ENCODE measurements at regions not wholly inside any gene's neighbourhood (a gene's known extent, or its start where the extent isn't known, plus 50 kb on each side); places are given as distances from the start of the nearest gene placed in this dataset.

GRCh38 chr1:100613817-100614559 lies 76.0 kb downstream of the GPR88 start:
- Histone ChIP-seq H3K36me3 (ENCODE audit: low read depth, missing control alignments) (no peaks in the 10 kb centered on the region), H3K4me3 (no peak overlapping the region)
- WGBS, 2 donors, result 92 to 100% methylated on average over 2 to 3 of the region's 3 CpGs

GRCh38 chr1:100614570-100614969 lies 76.6 kb downstream of the GPR88 start:
- H3K9me3 ChIP-seq, result no peaks in the 10 kb centered on the region
- TF ChIP-seq POLR2A (IDR thresholded peaks at IDR 0.05), result no peak
- TF ChIP-seq CTCF (IDR thresholded peaks at IDR 0.05), result no peak
- no peaks in the 10 kb centered on the region for H3K36me3 ChIP-seq (ENCODE audit: low read depth, missing control alignments)
- no peaks in the 10 kb centered on the region for H3K27me3 ChIP-seq
- no peak overlapping the region for H3K27ac ChIP-seq
- intact Hi-C loops (cut with DNase I; ENCODE audit: low total_unique reads), result no loop called here
- H3K4me1 ChIP-seq, result no peaks in the 10 kb centered on the region
- H3K4me3 ChIP-seq, result no peak overlapping the region
- WGBS, 2 donors, result 79 to 91% methylated on average over 6 of the region's 6 CpGs
- no peak for DNase-seq

More at GRCh38 chr1:100613817-100614559, 76.0 kb downstream of the GPR88 start:
- Histone ChIP-seq H3K4me1 (peaks cover 2% of the 10 kb centered on the region), H3K9me3 (no peaks in the 10 kb centered on the region), H3K27me3 (no peaks in the 10 kb centered on the region), H3K27ac (no peak overlapping the region)
- no peak for DNase-seq
- intact Hi-C loops (cut with DNase I; ENCODE audit: low total_unique reads), result no loop called here
- no peak for TF ChIP-seq POLR2A (IDR thresholded peaks at IDR 0.05)
- TF ChIP-seq CTCF (IDR thresholded peaks at IDR 0.05), result no peak

GRCh38 chr1:100615686-100616085 lies 77.7 kb downstream of the GPR88 start:
- WGBS, 2 donors, result 89 to 92% methylated on average over 4 of the region's 4 CpGs

GRCh38 chr1:100616121-100616621 lies 78.2 kb downstream of the GPR88 start:
- intact Hi-C loops (cut with DNase I; ENCODE audit: low total_unique reads), result no loop called here
- no peak for TF ChIP-seq POLR2A (IDR thresholded peaks at IDR 0.05)
- no peak for TF ChIP-seq CTCF (IDR thresholded peaks at IDR 0.05)
- no peaks in the 10 kb centered on the region for H3K9me3 ChIP-seq
- no peaks in the 10 kb centered on the region for H3K36me3 ChIP-seq (ENCODE audit: low read depth, missing control alignments)
- no peak for DNase-seq
- no peak overlapping the region for H3K27ac ChIP-seq
- H3K4me1 ChIP-seq, result no peaks in the 10 kb centered on the region
- no peaks in the 10 kb centered on the region for H3K27me3 ChIP-seq
- H3K4me3 ChIP-seq, result no peak overlapping the region
- WGBS, 2 donors, result 93 to 94% methylated on average over 4 of the region's 4 CpGs

More at GRCh38 chr1:100615686-100616085, 77.7 kb downstream of the GPR88 start:
- DNase-seq, result no peak
- no peak for TF ChIP-seq POLR2A (IDR thresholded peaks at IDR 0.05)
- no peak for TF ChIP-seq CTCF (IDR thresholded peaks at IDR 0.05)
- Histone ChIP-seq H3K4me3 (no peak overlapping the region), H3K27ac (no peak overlapping the region), H3K4me1 (no peaks in the 10 kb centered on the region), H3K27me3 (no peaks in the 10 kb centered on the region), H3K36me3 (ENCODE audit: low read depth, missing control alignments) (no peaks in the 10 kb centered on the region), H3K9me3 (no peaks in the 10 kb centered on the region)
- intact Hi-C loops (cut with DNase I; ENCODE audit: low total_unique reads), result no loop called here

- Histone ChIP-seq H3K27ac (no peak overlapping the region), H3K4me1 (no peaks in the 10 kb centered on the region), H3K27me3 (no peaks in the 10 kb centered on the region), H3K9me3 (no peaks in the 10 kb centered on the region), H3K36me3 (ENCODE audit: low read depth, missing control alignments) (no peaks in the 10 kb centered on the region), H3K4me3 (no peak overlapping the region)
- intact Hi-C loops (cut with DNase I; ENCODE audit: low total_unique reads), result no loop called here
- TF ChIP-seq POLR2A (IDR thresholded peaks at IDR 0.05), result no peak
- no peak for TF ChIP-seq CTCF (IDR thresholded peaks at IDR 0.05)
- 16 to 35% methylated on average over 1 of the region's 1 CpG for WGBS, 2 donors
- DNase-seq, result no peak
These were observed 84.1 kb downstream of the GPR88 start for GRCh38 chr1:100622037-100622436.

All from testis (tissue), 2 donors.